ENCODE measurements at regions not wholly inside any gene's neighbourhood (a gene's known extent, or its start where the extent isn't known, plus 50 kb on each side); places are given as distances from the start of the nearest gene placed in this dataset.
"Not testable (repeated sequence)": the region's sequence is repeated elsewhere in the genome, so short reads cannot be mapped to it uniquely, and the experiment has no call there.

DNA sequence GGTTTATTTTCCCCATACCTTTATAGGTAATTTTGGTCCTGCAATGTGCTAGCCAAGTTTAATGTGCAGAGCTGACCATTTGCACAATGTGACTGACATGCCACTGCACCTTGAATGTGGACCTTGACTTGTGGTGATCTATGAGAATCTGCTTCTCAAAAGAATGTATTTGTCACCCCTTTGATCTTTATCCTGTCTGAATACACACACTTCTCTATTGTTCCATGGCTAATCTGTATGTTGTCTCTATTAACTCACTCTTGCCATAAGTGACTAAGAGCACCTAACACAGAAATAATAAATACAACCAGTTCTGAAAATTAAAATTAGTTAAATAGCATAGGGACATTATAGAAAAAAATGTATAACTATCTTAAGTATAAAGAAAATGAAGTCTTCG, 1447.6 kb downstream of the RPIA start:
- TF ChIP-seq, protein P1, sequence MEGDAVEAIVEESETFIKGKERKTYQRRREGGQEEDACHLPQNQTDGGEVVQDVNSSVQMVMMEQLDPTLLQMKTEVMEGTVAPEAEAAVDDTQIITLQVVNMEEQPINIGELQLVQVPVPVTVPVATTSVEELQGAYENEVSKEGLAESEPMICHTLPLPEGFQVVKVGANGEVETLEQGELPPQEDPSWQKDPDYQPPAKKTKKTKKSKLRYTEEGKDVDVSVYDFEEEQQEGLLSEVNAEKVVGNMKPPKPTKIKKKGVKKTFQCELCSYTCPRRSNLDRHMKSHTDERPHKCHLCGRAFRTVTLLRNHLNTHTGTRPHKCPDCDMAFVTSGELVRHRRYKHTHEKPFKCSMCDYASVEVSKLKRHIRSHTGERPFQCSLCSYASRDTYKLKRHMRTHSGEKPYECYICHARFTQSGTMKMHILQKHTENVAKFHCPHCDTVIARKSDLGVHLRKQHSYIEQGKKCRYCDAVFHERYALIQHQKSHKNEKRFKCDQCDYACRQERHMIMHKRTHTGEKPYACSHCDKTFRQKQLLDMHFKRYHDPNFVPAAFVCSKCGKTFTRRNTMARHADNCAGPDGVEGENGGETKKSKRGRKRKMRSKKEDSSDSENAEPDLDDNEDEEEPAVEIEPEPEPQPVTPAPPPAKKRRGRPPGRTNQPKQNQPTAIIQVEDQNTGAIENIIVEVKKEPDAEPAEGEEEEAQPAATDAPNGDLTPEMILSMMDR (IDR thresholded peaks at IDR 0.05 in 8 of 11, conservative IDR thresholded peaks at IDR 0.05 in 3 of 11): not testable (repeated sequence)
- TF ChIP-seq POLR2AphosphoS5 (IDR thresholded peaks at IDR 0.05): not testable (repeated sequence)
